Superior temporal gyrus (tissue), 1 donor: ENCODE measurements at regions not wholly inside any gene's neighbourhood (a gene's known extent, or its start where the extent isn't known, plus 50 kb on each side); places are given as distances from the start of the nearest gene placed in this dataset.

Experiments used
- DNase-seq: peaks from one replicate; pipeline ENCODE4 v3.0.0-alpha.2; 2016; ENCODE audit errors: extremely low spot score

GRCh38 chr2:33903215-33903614 is 304.1 kb upstream of the FAM98A start:
- DNase-seq: no peak

DNA sequence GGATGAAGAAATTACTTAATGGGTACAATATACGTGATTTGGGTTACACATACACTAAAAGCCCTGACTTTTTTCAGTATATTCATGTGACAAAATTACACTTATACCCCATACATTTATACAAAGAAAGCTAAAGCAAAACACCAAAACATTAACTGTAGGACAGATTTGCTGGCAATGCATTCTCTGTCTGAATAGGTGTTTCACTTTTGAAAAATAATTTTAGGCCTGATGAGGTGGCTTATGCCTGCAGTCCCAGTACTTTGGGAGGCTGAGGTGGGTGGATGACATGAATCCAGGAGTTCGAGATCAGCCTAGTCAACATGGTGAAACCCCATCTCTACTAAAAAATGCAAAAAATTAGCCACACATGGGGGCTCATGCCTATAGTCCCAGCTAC is 301.5 kb upstream of the FAM98A start:
- no peak for DNase-seq

- no peak for DNase-seq
Measured at GRCh38 chr2:33897741-33898140, 298.6 kb upstream of the FAM98A start.

DNA sequence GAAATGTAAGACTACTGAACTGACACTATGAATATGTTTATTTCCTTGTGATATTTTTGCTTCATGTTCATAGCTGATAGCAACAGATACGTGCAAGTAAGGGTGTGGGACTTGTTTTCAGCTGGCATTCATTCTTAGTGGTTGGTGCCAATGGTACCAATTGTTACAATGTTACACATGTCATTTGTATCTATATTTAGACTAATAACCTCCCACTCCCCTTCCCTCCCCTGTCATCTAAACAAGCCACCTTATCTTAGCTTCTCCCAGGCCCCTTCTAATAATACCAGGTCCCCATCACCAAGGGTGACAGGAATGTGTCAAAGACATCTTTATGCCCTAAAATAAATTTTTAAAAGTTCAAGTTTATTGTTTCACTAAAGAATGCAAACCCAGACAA is 294.7 kb upstream of the FAM98A start:
- DNase-seq: no peak

DNA sequence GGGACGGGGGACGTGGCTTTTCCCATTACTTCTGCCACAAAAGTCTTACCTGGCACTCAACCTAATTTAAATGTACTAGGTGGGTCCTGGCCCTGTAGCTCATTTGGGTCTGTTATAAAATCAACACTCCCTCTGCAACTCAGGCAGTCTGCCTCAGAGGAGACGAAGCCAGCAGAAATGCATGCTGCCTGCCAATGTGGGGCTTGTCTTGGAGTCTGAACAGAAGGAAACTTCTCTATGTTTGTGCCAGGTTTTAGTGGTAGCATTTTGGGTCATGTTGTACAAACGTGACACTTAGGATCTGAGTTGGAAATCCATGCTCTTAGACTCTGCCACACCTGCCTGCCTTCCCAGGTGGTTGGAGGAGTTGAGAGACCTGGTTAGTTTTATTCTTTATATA is 292.5 kb upstream of the FAM98A start:
- DNase-seq: no peak

GRCh38 chr2:33890686-33891085 is 291.6 kb upstream of the FAM98A start:
- no peak for DNase-seq

DNA sequence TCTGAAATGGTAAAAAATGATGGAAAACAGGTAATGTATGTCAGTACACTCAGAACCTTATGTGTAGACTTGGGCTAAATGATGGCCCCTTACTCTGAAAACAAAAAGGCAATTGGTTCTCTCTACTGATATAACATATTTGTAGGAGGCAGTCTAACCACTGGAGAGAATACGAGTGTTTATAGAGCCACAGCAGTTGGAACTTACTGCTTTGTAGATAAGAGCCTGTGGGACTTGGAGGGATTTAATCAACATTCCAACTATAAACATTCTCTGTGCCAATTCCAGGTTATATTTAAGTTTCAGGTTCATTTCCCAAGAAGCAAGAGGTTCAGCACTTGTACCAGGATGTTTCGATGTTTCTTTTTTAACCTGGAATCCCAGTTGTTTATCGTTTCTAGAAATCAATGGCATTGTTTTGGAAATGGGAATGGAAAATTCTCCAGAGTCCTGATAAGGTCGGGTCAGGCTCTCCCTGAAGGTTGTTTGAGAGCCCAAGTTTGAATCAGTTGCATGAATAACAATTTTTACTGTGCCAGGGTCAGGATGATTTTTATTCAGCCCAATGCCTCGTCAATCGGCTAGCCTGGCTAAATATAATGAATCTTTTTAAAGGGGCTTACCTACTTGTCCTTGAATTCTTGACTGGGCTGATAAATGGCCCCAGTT is 278.4 kb upstream of the FAM98A start:
- no peak for DNase-seq

GRCh38 chr2:33873076-33873605 is 274.0 kb upstream of the FAM98A start:
- no peak for DNase-seq

- DNase-seq: no peak
Measured at GRCh38 chr2:33859811-33860461, 260.8 kb upstream of the FAM98A start.

DNA sequence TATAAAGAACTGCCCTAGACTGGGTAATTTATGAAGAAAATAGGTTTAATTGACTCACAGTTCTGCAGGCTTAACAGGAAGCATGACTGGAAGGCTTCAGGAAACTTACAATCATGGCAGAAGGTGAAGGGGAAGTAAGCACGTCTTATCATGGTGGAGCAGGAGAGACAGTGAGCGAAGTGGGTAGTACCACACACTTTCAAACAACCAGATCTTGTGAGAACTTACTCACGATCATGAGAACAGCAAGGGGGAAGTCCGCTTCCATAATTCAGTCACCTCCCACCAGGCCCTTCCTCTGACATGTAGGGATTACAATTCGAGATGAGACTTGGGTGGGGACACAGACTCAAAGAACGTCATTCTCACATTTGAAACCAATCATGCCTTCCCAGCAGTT is 260.1 kb upstream of the FAM98A start:
- no peak for DNase-seq

DNA sequence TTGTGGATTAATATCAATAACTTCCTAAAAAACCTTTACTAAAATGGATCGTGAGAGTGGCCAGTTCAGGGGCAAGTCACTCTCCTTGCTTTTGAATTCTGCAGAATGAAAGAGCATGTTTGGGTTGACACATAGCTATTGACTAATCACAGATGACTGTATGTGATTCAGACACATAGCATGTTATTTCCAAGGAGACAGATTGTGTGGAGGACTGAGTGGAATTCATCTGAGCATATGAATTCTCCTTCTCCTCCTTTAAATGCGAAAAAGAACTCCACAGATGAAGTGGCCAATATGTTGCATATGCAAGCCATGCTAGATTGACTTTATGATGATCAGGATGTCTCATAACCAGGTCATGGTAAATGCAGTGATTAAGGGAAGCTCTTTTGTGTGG is 249.4 kb upstream of the FAM98A start:
- no peak for DNase-seq

DNA sequence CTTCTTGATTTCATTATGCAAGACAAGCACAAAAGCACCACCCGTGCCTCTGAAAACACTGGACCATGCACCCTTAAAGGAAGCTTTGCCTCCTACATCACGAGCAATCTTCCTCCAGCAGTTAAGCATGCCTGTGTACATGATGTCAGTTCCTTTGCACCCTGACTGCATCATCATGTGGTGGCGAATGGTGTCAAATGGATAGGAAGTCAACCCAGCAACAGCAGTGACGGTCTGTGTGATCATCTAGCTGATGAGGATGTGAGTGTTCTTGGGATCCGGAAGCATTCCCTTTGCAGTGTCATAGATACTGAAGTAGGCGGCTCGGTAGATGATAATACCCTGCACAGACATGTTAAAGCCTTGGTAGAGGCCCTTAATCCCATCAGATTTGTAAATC is 240.7 kb upstream of the FAM98A start:
- no peak for DNase-seq

DNA sequence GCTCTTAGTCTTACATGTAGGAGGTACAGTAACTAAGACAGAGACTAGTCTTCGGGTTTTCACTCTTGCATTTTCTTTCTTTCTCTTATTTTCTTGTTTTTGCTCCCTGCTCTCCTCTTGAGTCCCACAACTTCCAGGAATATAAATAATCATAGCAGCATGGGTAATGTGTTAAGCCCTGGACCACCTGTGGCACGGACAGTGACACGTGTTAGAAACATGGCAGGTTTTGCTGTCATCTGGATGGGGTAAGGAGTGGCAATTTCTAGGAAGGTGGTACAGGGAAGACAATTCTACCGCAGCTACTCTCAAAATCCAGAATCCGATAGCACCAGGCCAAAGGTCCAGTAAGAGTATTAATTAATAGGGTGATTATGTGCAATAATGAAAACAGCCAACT is 237.5 kb upstream of the FAM98A start:
- no peak for DNase-seq

- no peak for DNase-seq
Measured at GRCh38 chr2:33835911-33836310, 236.8 kb upstream of the FAM98A start.

DNA sequence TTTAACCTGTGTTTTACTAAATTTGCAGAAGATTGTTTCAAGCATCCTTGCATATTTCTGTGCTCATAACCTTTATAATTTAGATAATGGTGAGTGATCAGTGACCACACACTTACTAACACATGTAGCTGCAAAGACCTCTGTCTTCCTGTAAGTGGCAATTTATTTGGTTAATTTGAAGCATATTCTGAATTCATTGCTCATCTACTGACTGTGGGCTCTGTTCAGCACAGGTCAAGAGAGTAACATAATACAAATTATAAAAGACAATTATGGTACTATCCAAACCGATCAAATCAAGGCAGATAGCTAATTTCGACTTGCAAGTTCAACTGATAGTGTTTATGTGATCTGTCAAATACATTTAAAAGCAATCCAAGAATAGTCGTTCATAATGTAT is 223.9 kb upstream of the FAM98A start:
- no peak for DNase-seq

DNA sequence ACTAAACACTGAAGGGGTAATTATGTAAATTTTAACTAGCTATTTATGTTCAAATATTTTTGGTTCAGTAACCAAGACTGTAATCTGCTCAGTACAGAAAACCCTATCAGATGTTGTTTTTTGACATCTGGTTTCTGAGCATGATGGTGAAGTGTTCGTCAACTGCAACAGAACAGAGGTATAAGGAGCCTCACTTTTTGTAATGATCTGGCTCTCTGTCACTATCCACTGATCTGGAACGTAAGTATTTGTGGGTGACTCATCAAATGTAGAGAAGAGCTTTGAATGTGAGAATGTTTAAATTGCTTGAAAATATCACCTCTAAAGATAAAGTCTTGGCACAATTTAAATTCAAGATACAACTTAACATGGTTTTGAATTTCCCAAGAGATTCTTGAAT is 213.6 kb upstream of the FAM98A start:
- DNase-seq: peak; percentile 40

DNA sequence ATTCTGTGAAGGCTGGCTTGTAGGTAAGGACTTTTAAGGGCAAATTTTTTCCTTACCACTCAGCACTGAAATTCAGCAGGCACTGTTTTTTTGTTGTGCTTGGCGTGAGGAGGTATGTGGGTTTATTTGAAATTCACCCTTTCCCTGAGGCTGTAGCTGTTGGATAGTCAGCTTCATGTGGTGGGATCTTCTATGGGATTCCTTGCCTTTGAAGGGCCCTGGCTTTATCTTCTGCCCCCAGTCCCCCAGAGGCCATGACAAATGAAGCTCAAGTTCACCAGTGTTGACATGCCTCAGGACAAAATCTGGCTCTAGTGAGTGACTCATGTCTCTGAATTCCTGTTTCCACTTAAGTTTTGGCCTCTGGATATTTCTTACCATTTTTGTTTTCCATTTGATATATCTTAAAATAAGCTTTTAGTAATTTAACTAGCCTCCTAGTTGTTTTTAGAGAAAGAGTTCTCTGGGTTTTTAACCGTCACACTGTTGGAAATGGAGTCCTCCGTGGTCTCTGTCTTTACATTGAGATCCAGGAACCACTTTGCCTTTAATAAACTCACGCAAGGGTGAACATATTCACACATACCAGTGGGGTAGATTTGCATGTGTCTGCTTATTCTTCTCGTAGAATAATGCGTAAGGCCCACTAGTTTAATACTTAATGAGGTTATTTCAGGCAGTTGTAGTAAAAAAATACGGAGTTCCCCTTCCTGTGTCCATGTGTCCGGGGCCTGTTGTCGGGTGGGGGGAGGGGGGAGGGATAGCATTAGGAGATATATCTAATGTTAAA is 211.1 kb upstream of the FAM98A start:
- DNase-seq: no peak

GRCh38 chr2:33806041-33806440 is 206.9 kb upstream of the FAM98A start:
- no peak for DNase-seq

GRCh38 chr2:33804155-33804554 is 205.1 kb upstream of the FAM98A start:
- no peak for DNase-seq

DNA sequence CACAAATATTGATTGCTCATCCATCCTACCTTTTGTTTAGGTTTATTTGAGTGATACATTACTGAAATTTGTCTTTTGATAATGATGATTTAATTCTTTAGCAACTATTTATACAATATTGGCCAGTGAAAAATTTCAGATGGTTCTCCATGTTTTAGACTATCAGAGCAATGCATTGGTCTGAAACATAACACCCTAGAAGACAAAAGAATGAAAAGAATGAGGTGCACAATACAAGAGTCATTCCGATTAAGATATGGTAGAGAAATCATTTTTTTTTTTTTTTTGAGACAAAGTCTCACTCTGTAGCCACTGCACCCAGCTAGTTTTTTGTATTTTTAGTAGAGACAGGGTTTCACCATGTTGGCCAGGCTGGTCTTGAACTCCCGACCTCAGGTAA is 197.4 kb upstream of the FAM98A start:
- no peak for DNase-seq

DNA sequence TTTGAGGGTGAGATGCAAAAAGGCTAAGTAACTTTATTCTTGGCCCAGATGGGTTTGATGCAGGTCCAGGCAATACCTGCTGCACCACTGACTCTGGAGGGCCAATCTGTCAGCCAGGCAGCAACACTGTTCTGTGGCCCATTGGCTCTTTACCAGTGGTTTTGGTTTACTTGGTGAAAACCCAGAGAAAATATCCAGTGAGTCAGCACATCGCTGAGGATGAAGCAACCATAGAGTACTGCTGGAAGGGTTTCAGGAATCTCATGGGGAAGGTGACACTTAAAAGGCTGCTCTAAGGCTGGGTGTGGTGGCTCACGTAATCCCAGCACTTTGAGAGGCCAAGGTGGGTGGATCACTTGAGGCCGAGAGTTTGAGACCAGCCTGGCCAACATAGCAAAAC is 192.5 kb upstream of the FAM98A start:
- no peak for DNase-seq

DNA sequence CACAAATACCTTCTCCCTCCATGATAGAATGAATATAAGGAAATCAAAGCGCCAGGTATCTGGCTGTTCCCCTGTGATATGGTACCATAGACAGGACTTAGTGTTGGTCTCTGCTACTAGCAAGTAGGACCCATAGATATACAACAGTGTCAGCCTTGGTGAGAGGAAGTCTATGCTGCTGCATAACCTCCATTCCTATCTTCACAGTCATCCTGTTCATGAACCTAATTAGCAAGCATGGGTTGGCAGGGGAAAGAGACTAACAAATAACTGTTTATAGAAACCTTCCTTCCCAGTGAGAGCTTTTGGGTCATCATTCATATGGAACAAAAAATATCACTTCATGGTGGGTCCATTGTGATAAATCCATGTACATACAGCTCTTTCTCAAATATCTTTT is 188.9 kb upstream of the FAM98A start:
- DNase-seq: no peak

- no peak for DNase-seq
Measured at GRCh38 chr2:33786881-33787280, 187.8 kb upstream of the FAM98A start.
